Transverse colon (tissue), 4 donors: ENCODE measurements at regions not wholly inside any gene's neighbourhood (a gene's known extent, or its start where the extent isn't known, plus 50 kb on each side); places are given as distances from the start of the nearest gene placed in this dataset.

Experiments
- DNase-seq: peaks from one replicate; pipeline ENCODE4 v3.0.0-alpha.2; 2019
- H3K27ac ChIP-seq, 4 donors: fragments of 200-600 bp; sonication (generic); 2 replicates each; pipeline ENCODE4 v1.5.1; 2016 to 2018; ENCODE audit warnings: inconsistent platforms in 4 of 4
- H3K27me3 ChIP-seq: fragments of 200-600 bp; sonication (generic); 2 replicates; pipeline ENCODE4 v1.5.1; 2017; ENCODE audit warnings: inconsistent platforms
- H3K36me3 ChIP-seq, 4 donors: fragments of 200-600 bp; sonication (generic); 2 replicates each; pipeline ENCODE4 v1.5.1; 2017 to 2019; ENCODE audit warnings: inconsistent platforms in 4 of 4
- H3K4me1 ChIP-seq, 4 donors: fragments of 200-600 bp; sonication (generic); 2 replicates each; pipeline ENCODE4 v1.5.1; 2017 to 2020; ENCODE audit warnings: inconsistent platforms in 4 of 4
- H3K4me3 ChIP-seq, 4 donors: fragments of 200-600 bp; sonication (generic); 1 replicate in 1 of 4; 2 replicates in 3 of 4; pipeline versions ENCODE4 v1.5.1 to v1.6.1; 2017 to 2019; ENCODE audit warnings: inconsistent platforms in 4 of 4
- H3K9me3 ChIP-seq, 2 donors: fragments of 200-600 bp; sonication (generic); 2 replicates each; pipeline ENCODE4 v1.5.1; 2017 to 2019; ENCODE audit warnings: inconsistent platforms in 2 of 2
- EP300 ChIP-seq: sonication (generic); formaldehyde crosslinking; IDR thresholded peaks from one replicate; pipeline ENCODE4 v1.6.1; 2017; ENCODE audit warnings: antibody characterized with exemption, low read depth
- POLR2A ChIP-seq: fragments of 450-650 bp; IDR thresholded peaks from one replicate; pipeline ENCODE4 v1.6.1; 2016; ENCODE audit warnings: antibody characterized with exemption, mild to moderate bottlenecking, moderate library complexity
- POLR2AphosphoS5 ChIP-seq, 3 donors: sonication (generic); formaldehyde crosslinking; IDR thresholded peaks; one replicate each; pipeline ENCODE4 v1.6.1; 2016; ENCODE audit warnings: antibody characterized with exemption in 3 of 3
- WGBS, 2 donors: methylation state at CpG; one replicate each; pipeline ENCODE4 v1.1.5; 2018; ENCODE audit warnings: low coverage in 1 of 2; 5-methylcytosine and 5-hydroxymethylcytosine counted together
- in situ Hi-C, 4 donors: fragments of 200-750 bp; cut with MboI; loops; one replicate each; pipeline versions ENCODE4 v1.15.0 to v1.15.1; 2017; ENCODE audit warnings: low sequenced_read_pairs in 3 of 4, low pct_ligation_motif_present in 1 of 4, low pct_unique_long_range_greater_than_20kb in 1 of 4
- intact Hi-C: fragments of 100-400 bp; cut with DNase I; formaldehyde crosslinking; loops from one replicate; pipeline ENCODE4 v1.15.1; 2023; ENCODE audit warnings: low total_unique reads
- TF ChIP-seq, protein P1 (sequence below), 5 experiments: fragments of 200-600 bp in 3 of 5; fragments of 450-650 bp in 2 of 5; sonication (generic) in 3 of 5; IDR thresholded peaks; 1 replicate in 2 of 5; 2 replicates in 3 of 5; pipeline ENCODE4 v1.5.1; 2016 to 2017; ENCODE audit warnings: antibody characterized with exemption in 5 of 5, inconsistent platforms in 3 of 5, mild to moderate bottlenecking in 2 of 5, moderate library complexity in 1 of 5

GRCh38 chr4:108480881-108481280 lies 139.5 kb upstream of the RPL34 start:
- in situ Hi-C loops: no loop called here
- Histone ChIP-seq H3K27me3 (no peaks in the 10 kb centered on the region), H3K9me3 (no peaks in the 10 kb centered on the region), H3K4me1 (no peaks in the 10 kb centered on the region), H3K36me3 (no peaks in the 10 kb centered on the region), H3K27ac (no peak overlapping the region), H3K4me3 (no peak overlapping the region)
- no peak for DNase-seq
- WGBS, 2 donors: 71 to 88% methylated on average over 1 of the region's 1 CpG
- intact Hi-C loops: no loop called here
- TF ChIP-seq, protein P1, sequence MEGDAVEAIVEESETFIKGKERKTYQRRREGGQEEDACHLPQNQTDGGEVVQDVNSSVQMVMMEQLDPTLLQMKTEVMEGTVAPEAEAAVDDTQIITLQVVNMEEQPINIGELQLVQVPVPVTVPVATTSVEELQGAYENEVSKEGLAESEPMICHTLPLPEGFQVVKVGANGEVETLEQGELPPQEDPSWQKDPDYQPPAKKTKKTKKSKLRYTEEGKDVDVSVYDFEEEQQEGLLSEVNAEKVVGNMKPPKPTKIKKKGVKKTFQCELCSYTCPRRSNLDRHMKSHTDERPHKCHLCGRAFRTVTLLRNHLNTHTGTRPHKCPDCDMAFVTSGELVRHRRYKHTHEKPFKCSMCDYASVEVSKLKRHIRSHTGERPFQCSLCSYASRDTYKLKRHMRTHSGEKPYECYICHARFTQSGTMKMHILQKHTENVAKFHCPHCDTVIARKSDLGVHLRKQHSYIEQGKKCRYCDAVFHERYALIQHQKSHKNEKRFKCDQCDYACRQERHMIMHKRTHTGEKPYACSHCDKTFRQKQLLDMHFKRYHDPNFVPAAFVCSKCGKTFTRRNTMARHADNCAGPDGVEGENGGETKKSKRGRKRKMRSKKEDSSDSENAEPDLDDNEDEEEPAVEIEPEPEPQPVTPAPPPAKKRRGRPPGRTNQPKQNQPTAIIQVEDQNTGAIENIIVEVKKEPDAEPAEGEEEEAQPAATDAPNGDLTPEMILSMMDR (IDR thresholded peaks at IDR 0.05): no peak
- TF ChIP-seq EP300 (no peak), POLR2AphosphoS5 (IDR thresholded peaks at IDR 0.05) (no peak), POLR2A (no peak)

DNA sequence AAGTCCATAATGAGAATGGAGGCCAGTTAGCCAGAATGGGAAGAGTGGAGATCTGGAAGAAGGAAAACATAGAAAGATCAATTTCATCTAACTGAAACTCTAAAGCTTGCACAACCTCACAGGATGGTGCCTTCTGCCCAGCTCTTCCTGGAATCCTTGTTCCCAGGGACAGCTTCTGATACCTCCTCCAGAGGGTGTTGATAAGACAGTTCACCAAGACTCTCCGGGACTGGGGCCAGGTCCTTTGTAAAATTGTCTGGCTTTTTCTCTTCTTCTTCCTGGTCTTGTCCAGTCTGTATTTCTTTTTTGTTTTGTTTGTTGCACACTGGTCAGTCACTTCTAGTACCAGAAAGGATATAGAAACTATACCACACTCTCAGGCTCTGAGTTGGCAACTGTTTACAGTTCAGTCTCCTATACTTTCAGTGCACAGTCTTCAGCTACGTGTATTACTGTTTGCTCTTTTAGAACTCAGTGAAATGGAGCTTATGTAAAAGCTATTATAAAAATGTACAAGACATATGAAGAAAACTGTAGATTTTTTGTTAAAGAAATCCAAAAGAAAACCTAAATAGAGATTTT lies 142.8 kb upstream of the RPL34 start:
- no peak overlapping the region for H3K4me3 ChIP-seq
- intact Hi-C loops: no loop called here
- no peak overlapping the region for H3K27ac ChIP-seq
- H3K27me3 ChIP-seq: no peaks in the 10 kb centered on the region
- no peaks in the 10 kb centered on the region for H3K36me3 ChIP-seq
- WGBS, 2 donors: 67 to 75% methylated on average over 1 to 2 of the region's 2 CpGs
- TF ChIP-seq POLR2AphosphoS5 (IDR thresholded peaks at IDR 0.05): no peak
- TF ChIP-seq, protein P1 (IDR thresholded peaks at IDR 0.05): no peak
- TF ChIP-seq POLR2A: no peak
- TF ChIP-seq EP300: no peak
- in situ Hi-C loops: no loop called here
- no peak for DNase-seq
- H3K4me1 ChIP-seq: no peaks in the 10 kb centered on the region
- H3K9me3 ChIP-seq: no peaks in the 10 kb centered on the region

DNA sequence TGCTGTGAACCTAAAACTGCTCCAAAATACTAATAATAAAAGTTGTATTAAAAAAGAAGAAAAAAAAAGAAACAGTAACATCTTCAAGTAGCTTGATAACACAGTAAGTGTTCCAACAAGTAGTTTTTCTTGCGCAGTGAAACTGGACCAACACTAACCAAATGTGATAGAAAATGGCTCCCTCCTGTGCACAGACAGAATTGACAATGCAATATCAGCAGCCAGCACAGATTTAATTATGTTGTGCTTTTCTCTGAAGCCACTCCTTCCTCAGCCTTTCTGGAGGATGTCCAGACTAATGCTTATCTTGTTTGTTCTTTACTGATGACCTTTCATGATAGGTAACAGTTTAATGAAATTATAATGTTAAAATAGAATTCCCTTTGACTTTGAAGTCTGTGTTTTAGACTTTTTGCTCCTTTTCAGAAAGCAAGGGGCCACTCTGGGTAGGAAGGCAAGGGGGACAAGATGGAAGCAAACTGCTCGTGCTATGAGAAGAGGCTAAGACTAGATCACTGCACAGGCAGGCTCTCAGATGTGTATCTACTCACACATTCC lies 147.1 kb upstream of the RPL34 start:
- Histone ChIP-seq H3K9me3 (no peaks in the 10 kb centered on the region), H3K4me1 (no peaks in the 10 kb centered on the region), H3K27ac (no peak overlapping the region), H3K4me3 (no peak overlapping the region), H3K36me3 (no peaks in the 10 kb centered on the region), H3K27me3 (no peaks in the 10 kb centered on the region)
- TF ChIP-seq, protein P1 (IDR thresholded peaks at IDR 0.05): no peak
- TF ChIP-seq EP300 (no peak), POLR2AphosphoS5 (IDR thresholded peaks at IDR 0.05) (no peak), POLR2A (no peak)
- DNase-seq: no peak
- intact Hi-C loops: no loop called here
- WGBS, 2 donors: 57 to 65% methylated on average over 2 of the region's 2 CpGs
- in situ Hi-C loops: no loop called here

DNA sequence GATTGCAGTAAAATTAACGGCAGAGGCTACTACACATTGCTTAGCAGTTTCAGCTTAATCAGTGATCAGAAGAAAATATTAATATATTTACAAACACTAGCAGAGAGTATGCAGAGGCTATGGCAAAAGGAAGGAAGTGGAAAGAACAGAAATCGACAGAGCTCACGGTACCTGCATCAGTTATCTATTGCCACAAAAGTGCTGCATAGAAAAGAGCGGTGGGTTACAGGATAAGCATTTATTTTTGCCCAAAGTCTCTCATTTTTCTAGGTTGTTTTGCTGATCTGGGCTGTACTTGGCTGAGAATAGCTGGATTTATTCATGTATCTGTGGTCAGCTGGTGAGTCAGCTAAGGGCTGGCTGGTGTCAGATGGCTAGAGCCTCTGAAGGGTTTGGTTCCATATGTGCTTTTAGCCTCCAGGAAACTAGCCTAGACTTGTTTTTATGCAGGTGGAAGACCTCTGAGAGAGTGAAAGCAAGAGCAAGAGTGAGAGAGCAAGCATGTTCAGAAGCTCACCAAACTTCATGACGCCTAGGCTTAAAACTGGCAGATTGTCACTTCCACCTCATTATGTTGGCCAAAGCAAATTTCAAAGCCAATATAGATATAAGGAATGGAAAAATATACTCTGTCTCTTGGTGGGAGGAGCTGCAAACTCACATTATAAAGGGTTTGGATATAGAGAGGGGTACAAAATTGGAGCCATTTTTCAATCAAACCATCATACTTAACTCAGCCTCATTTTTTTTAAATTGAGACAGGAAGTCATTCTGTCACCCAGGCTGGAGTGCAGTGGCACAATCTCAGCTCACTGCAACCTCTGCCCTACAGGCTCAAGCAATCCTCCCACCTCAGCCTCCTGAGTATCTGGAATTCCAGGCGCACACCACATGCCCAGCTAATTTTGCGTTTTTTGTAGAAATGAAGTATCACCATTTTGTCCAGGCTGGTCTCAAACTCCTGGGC lies 153.2 kb upstream of the RPL34 start:
- intact Hi-C loops (no loop called here), in situ Hi-C loops (no loop called here)
- H3K36me3 ChIP-seq: no peaks in the 10 kb centered on the region

More for the DNA sequence above, 153.2 kb upstream of the RPL34 start:
- no peak overlapping the region for H3K27ac ChIP-seq
- no peak overlapping the region for H3K4me3 ChIP-seq
- H3K27me3 ChIP-seq: no peaks in the 10 kb centered on the region
- no peak for DNase-seq
- H3K9me3 ChIP-seq: no peaks in the 10 kb centered on the region
- 73 to 86% methylated on average over 5 to 7 of the region's 7 CpGs for WGBS, 2 donors
- no peaks in the 10 kb centered on the region for H3K4me1 ChIP-seq
- TF ChIP-seq POLR2A: no peak
- TF ChIP-seq, protein P1 (IDR thresholded peaks at IDR 0.05): no peak
- no peak for TF ChIP-seq POLR2AphosphoS5 (IDR thresholded peaks at IDR 0.05)
- no peak for TF ChIP-seq EP300
